Astrocyte (in vitro differentiated cells and primary cell): ENCODE measurements at regions not wholly inside any gene's neighbourhood (a gene's known extent, or its start where the extent isn't known, plus 50 kb on each side); places are given as distances from the start of the nearest gene placed in this dataset.

Source experiments
- EZH2 ChIP-seq: IDR thresholded peaks from 2 replicates; pipeline ENCODE4 v1.6.1; 2012; ENCODE audit warnings: mild to moderate bottlenecking, low read length, inconsistent platforms; ENCODE audit not compliant: insufficient read depth
- TF ChIP-seq, protein P1 (sequence below): IDR thresholded peaks from 2 replicates; pipeline ENCODE4 v1.5.1; 2011; ENCODE audit warnings: low read depth, mild to moderate bottlenecking, inconsistent platforms, low read length, moderate library complexity; ENCODE audit not compliant: insufficient read depth

DNA sequence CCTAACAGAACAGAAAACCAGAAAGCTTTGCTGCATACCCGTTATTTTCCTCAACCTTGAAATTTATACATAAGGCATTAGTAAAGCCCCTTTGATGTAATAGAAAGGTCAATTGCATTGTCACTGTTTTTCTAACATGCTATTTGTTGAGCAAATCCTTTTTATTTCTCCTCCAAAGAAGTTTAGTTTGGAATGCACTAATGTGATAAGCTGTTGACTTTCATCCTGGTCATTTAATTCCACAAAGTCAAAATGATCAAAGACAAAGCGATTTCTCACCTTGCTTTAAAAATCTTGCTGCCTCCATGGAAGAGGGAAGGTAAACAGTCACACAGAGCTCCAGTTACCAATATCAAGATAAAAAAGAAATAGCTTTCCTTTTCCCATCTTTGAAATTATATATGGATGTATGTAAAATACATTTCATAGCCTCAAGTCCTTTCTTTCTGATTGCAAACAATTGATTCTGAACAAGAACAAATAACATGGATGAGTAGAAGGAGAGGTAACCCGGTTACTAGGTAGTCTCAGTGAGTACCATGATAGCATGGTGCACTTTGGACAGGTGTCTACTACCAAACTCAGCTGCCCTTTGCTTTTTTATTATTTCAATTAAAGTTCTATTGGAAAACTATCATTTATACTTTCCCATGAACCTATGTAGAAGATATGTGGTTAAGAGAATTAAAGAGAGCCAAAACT lies 452.7 kb downstream of the STK39 start:
- TF ChIP-seq, protein P1, sequence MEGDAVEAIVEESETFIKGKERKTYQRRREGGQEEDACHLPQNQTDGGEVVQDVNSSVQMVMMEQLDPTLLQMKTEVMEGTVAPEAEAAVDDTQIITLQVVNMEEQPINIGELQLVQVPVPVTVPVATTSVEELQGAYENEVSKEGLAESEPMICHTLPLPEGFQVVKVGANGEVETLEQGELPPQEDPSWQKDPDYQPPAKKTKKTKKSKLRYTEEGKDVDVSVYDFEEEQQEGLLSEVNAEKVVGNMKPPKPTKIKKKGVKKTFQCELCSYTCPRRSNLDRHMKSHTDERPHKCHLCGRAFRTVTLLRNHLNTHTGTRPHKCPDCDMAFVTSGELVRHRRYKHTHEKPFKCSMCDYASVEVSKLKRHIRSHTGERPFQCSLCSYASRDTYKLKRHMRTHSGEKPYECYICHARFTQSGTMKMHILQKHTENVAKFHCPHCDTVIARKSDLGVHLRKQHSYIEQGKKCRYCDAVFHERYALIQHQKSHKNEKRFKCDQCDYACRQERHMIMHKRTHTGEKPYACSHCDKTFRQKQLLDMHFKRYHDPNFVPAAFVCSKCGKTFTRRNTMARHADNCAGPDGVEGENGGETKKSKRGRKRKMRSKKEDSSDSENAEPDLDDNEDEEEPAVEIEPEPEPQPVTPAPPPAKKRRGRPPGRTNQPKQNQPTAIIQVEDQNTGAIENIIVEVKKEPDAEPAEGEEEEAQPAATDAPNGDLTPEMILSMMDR, result no peak
- no peak for TF ChIP-seq EZH2
